GM04504 (cell line): ENCODE measurements at regions not wholly inside any gene's neighbourhood (a gene's known extent, or its start where the extent isn't known, plus 50 kb on each side); places are given as distances from the start of the nearest gene placed in this dataset.
"Not testable (repeated sequence)": the region's sequence is repeated elsewhere in the genome, so short reads cannot be mapped to it uniquely, and the experiment has no call there.

Experiments used
- DNase-seq: peaks from one replicate; pipeline ENCODE4 v3.0.0-alpha.2; 2012; ENCODE audit warnings: low read depth

GRCh38 chr12:87679251-87679650 is 349.9 kb downstream of the C12orf50 start:
- no peak for DNase-seq

DNA sequence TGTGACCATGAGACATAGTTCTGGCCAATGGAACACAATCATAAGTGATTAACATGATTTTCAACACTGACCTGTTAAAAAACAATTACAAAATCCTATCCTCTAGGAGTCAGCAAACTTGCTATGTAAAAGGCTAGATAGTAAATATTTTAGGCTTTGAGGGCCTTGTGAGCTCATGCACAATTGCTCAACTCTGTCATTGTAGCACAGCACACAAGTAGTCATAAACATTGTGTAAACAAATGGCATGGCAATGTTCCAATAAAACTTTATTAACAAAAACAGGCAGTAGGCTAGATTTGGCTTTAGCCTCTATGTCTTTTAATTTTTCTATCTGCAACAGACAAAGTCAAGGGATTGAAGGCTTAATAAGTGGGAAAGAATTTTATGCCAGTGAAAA is 350.7 kb downstream of the C12orf50 start:
- DNase-seq, result no peak

GRCh38 chr12:87676731-87677130 is 352.5 kb downstream of the C12orf50 start:
- DNase-seq, result no peak

GRCh38 chr12:87671757-87672156 is 357.4 kb downstream of the C12orf50 start:
- DNase-seq, result no peak

- DNase-seq, result no peak
Observed at GRCh38 chr12:87670448-87670847, 358.8 kb downstream of the C12orf50 start.

- DNase-seq, result no peak
Observed at GRCh38 chr12:87667378-87667777, 361.8 kb downstream of the C12orf50 start.

GRCh38 chr12:87661786-87662377 is 367.3 kb downstream of the C12orf50 start:
- no peak for DNase-seq

DNA sequence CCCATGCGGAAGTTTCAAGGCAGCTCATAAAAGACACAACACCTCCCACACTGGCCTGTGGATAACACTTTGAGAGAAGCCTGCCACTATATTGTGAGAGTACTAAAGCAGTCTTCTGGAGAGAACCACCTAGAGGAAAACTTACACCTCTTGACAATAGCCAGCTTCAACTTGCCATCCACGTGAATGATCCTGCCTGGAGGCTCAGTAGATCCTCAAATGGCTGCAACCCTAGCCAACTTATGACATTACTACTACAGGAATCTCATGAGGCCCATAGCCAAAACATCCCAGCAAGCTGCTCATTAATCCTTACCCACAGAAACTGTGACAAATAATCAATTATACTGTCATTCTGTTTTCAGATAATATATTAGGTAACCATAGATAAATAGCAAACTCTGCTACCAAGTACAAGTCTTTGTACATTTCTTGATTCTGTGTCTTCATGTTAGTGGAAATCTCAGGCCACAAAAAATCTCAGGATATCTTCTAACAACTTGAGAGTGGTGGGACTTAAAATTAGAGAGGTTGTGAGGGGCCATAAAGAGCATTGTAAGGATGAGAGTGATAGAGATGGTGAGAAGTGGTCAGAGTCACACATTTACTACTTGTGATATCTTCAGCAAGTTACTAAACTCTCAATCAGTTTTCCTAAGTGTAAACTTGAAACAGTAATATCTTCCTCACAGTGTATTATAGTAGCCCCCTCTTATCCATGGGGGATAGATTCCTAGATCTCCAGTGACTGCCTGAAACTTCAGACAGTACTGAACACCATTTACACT is 368.0 kb downstream of the C12orf50 start:
- DNase-seq, result no peak

- no peak for DNase-seq
Observed at GRCh38 chr12:87660291-87660690, 368.9 kb downstream of the C12orf50 start.

DNA sequence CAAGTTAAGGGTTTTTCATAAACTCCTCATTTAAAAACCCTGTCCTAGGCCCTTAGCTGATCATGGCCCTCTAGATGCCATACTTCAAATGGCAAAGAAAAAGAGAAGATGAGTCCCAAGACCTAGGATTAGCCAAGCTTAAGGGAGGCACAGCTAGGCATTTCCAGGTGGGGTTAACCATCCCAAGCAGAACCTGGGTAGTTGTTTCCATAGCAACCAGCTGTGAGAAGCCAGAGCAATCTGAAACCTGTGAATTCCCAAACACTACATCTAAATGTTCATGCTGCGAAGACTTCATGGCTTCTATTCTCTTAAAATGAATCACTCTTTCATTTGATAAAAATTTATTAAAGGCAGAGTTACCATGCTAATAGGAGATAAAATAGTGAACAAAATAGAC is 372.9 kb downstream of the C12orf50 start:
- DNase-seq, result no peak

DNA sequence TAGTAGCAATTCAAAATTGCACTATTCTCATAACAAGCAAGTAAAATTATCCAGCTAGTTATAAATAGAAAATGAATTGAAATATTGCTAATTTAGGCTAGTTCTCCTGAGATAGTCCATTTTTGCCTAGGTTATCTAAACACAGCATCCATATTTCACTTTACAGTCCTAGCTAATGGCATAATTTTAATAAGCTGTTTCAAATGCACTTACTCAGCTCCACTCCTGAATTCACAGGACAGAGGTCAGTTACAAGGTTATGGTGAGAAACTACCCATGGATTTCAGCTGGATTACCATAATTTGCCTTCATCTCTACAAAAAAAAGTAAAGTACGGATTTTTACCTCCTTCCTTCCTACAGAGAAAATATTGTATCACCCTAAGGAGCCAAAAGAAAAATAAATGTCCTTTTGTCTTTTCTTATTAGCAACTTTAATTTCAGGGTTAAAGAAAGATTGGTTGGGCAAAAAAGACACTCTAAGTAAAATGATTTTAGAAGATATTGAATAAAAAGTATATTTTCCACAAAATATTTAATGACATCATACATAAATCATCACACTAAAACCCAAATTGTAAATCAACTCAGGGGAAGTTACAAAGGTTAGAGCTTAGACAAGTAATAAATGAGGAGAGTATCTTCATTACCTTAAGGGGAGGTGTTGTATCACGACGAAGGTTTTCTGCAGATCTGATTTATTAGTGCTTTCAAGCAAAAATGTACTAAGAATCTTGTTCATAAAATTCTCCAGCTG is 377.4 kb downstream of the C12orf50 start:
- DNase-seq, result no peak

GRCh38 chr12:87642245-87642644 is 387.0 kb downstream of the C12orf50 start:
- no peak for DNase-seq

GRCh38 chr12:87618199-87618598 is 411.0 kb downstream of the C12orf50 start:
- no peak for DNase-seq

- no peak for DNase-seq
Observed at GRCh38 chr12:87612996-87613395, 416.2 kb downstream of the C12orf50 start.

- no peak for DNase-seq
Observed at GRCh38 chr12:87608321-87608720, 420.9 kb downstream of the C12orf50 start.

- no peak for DNase-seq
Observed at GRCh38 chr12:87603727-87604126, 425.5 kb downstream of the C12orf50 start.

DNA sequence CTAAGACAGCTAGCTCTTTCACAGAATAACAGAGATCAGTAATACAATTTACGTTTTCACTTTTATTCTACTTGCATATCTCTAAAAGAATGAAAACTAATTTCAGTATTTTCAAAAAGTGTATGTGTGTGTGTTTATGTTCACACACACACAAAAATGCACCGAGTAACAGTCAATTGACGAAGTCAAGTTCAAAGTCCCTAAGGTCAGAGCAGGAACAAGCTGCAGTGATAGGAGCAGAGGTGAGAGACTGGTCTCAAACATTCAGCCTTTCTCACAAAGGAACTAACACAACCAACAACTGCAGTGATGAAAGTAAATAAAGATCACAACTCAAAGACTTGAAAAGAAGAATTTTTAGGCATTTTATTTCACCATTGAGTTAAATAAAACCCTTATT is 429.7 kb downstream of the C12orf50 start:
- no peak for DNase-seq

- DNase-seq, result no peak
Observed at GRCh38 chr12:87597114-87597513, 432.1 kb downstream of the C12orf50 start.

- no peak for DNase-seq
Observed at GRCh38 chr12:87596636-87597035, 432.6 kb downstream of the C12orf50 start.

DNA sequence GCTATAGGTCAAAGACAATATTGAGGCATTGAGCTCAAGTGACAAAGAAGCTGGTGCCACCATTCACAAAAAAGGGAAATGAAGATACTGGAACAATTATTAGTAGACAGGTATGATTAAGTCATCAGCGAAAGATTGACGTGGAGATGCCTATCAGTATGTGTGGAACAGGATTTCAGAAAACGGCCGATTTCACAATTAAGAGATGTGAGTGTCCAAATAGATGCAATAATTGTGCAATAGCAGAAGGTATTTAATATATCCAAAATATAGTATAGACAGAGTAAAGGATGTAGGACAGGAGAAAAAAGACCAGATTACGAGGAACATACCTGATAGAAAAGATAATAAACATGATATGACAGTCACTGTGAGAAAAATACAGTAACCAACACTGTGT is 433.1 kb downstream of the C12orf50 start:
- DNase-seq, result no peak

DNA sequence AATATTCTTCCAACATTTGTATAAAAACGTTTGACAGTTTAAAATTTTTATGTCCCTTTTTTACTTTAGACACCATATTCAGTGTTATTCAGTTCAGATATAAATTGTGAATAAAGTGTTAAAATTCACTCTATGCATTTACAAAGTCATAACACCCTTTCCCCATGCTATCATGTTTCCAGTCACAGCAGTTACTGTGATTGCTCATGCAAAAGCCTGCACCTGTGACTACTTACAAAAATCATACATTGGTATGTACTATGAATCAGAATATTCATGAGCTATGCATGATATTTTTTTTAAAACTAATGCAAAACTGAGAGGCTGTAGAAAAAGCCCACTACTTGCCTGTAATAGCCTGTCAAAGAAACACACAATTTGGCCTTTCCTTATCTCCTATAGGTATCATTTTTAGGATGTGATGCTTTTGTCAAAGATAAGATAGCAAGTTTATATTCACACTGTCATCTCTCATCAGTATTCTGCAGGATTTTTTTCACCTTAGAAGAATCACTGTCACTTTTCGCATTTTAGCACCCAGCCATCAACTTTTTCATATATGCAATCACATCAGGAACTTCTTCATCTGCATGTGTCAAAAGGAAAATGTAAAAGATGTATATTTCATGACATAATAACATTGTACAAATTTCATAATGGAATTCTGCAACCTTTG is 443.2 kb downstream of the C12orf50 start:
- no peak for DNase-seq

- DNase-seq, result not testable (repeated sequence)
Observed at GRCh38 chr12:87579091-87579490, 450.1 kb downstream of the C12orf50 start.

DNA sequence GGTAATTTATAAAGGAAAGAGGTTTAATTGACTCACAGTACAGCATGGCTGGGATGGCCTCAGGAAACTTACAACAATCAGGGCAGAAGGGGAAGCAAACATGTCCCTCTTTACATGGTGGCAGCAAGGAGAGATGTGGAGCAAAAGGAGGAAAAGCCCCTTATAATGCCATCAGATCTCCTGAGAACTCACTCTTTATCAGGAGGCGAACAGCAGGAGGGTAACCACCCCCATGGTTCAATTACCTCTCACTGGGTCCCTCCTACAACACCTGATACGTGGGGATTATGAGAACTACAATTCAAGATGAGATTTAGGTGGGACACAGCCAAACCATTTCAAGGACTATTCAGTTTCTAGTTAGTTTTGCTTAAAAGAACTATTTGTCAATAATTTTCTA is 453.3 kb downstream of the C12orf50 start:
- no peak for DNase-seq
